Fibroblast of lung (primary cell): ENCODE measurements at regions not wholly inside any gene's neighbourhood (a gene's known extent, or its start where the extent isn't known, plus 50 kb on each side); places are given as distances from the start of the nearest gene placed in this dataset.

ENCODE experiments used
- DNase-seq, 2 donors: peaks; one replicate each; pipeline versions ENCODE4 v3.0.0 to v3.0.0-alpha.2; 2010; ENCODE audit warnings: low read depth in 2 of 2
- H2AFZ ChIP-seq: 2 replicates; pipeline ENCODE4 v1.5.1; 2012; ENCODE audit warnings: low read length, control low read depth, inconsistent platforms
- H3K27ac ChIP-seq: 2 replicates; pipeline ENCODE4 v1.5.1; 2011; ENCODE audit warnings: low read length, control low read depth; ENCODE audit not compliant: insufficient read depth
- H3K27me3 ChIP-seq: 2 replicates; pipeline ENCODE4 v1.5.1; 2011; ENCODE audit warnings: mild to moderate bottlenecking, low read length; ENCODE audit not compliant: control insufficient read depth, insufficient read depth
- H3K36me3 ChIP-seq: 2 replicates; pipeline ENCODE4 v1.5.1; 2011; ENCODE audit warnings: low read length; ENCODE audit not compliant: control insufficient read depth, insufficient read depth
- H3K4me1 ChIP-seq: 2 replicates; pipeline ENCODE4 v1.5.1; 2011; ENCODE audit warnings: low read length; ENCODE audit not compliant: control insufficient read depth, insufficient read depth; ENCODE audit errors: extremely low read depth
- H3K4me2 ChIP-seq: 2 replicates; pipeline ENCODE4 v1.5.1; 2011; ENCODE audit warnings: low read length, control low read depth; ENCODE audit not compliant: insufficient read depth; ENCODE audit errors: extremely low read depth
- H3K4me3 ChIP-seq, 4 experiments: fragments of 200-600 bp in 1 of 4; sonication (generic) in 1 of 4; replicated peaks in 1 of 4; 2 replicates each; pipeline ENCODE4 v1.5.1; 2011 to 2016; ENCODE audit warnings: low read length in 4 of 4, low read depth in 3 of 4, mild to moderate bottlenecking in 3 of 4, control low read depth in 2 of 4, inconsistent platforms in 1 of 4, mixed read lengths in 1 of 4; ENCODE audit not compliant: insufficient read depth in 1 of 4; ENCODE audit errors: control extremely low read depth in 1 of 4
- H3K79me2 ChIP-seq: 2 replicates; pipeline ENCODE4 v1.5.1; 2012; ENCODE audit warnings: mild to moderate bottlenecking, low read length, inconsistent platforms; ENCODE audit not compliant: control insufficient read depth, insufficient read depth
- H3K9ac ChIP-seq: 2 replicates; pipeline ENCODE4 v1.5.1; 2011; ENCODE audit warnings: mild to moderate bottlenecking, low read length, control low read depth; ENCODE audit not compliant: insufficient read depth
- H3K9me3 ChIP-seq: 2 replicates; pipeline ENCODE4 v1.5.1; 2012; ENCODE audit warnings: low read depth, low read length; ENCODE audit not compliant: control insufficient read depth, insufficient read depth
- H4K20me1 ChIP-seq: 2 replicates; pipeline ENCODE4 v1.5.1; 2011; ENCODE audit warnings: low read length; ENCODE audit not compliant: control insufficient read depth, insufficient read depth; ENCODE audit errors: extremely low read depth
- EZH2 ChIP-seq: IDR thresholded peaks from 2 replicates; pipeline ENCODE4 v1.5.1; 2012; ENCODE audit warnings: low read length, control low read depth, mild to moderate bottlenecking; ENCODE audit errors: missing control alignments
- TF ChIP-seq, protein P1 (sequence below), 2 donors: IDR thresholded peaks in 1 of 2; conservative IDR thresholded peaks in 1 of 2; 1 replicate in 1 of 2; 2 replicates in 1 of 2; pipeline ENCODE4 v1.5.1; 2011 to 2012; ENCODE audit warnings: low read length in 2 of 2, control low read depth in 1 of 2, inconsistent platforms in 1 of 2, low read depth in 1 of 2, mild to moderate bottlenecking in 1 of 2

GRCh38 chr18:70453058-70453775, 164.4 kb downstream of the SOCS6 start:
- Histone ChIP-seq H3K36me3 (no peaks in the 10 kb centered on the region), H3K79me2 (no peaks in the 10 kb centered on the region), H3K9ac (no peak overlapping the region), H3K27ac (no peak overlapping the region), H3K9me3 (no peaks in the 10 kb centered on the region), H3K27me3 (no peaks in the 10 kb centered on the region), H3K4me1 (no peaks in the 10 kb centered on the region), H3K4me3 (no peak overlapping the region), H4K20me1 (no peaks in the 10 kb centered on the region), H3K4me2 (no peak overlapping the region), H2AFZ (peak overlapping the region; percentile 60)
- peak; percentile 9 to 63 for DNase-seq
- TF ChIP-seq, protein P1, sequence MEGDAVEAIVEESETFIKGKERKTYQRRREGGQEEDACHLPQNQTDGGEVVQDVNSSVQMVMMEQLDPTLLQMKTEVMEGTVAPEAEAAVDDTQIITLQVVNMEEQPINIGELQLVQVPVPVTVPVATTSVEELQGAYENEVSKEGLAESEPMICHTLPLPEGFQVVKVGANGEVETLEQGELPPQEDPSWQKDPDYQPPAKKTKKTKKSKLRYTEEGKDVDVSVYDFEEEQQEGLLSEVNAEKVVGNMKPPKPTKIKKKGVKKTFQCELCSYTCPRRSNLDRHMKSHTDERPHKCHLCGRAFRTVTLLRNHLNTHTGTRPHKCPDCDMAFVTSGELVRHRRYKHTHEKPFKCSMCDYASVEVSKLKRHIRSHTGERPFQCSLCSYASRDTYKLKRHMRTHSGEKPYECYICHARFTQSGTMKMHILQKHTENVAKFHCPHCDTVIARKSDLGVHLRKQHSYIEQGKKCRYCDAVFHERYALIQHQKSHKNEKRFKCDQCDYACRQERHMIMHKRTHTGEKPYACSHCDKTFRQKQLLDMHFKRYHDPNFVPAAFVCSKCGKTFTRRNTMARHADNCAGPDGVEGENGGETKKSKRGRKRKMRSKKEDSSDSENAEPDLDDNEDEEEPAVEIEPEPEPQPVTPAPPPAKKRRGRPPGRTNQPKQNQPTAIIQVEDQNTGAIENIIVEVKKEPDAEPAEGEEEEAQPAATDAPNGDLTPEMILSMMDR (conservative IDR thresholded peaks at IDR 0.05 in 1 of 2, IDR thresholded peaks at IDR 0.05 in 1 of 2; ENCODE audit: low read depth in 1 of 2, low read length in 2 of 2), result no peak
- no peak for TF ChIP-seq EZH2

- no peaks in the 10 kb centered on the region for H3K79me2 ChIP-seq
Measured at GRCh38 chr18:70452501-70452900, 163.7 kb downstream of the SOCS6 start.

GRCh38 chr18:70450426-70451253, 161.8 kb downstream of the SOCS6 start:
- no peak overlapping the region for H2AFZ ChIP-seq
- no peak overlapping the region for H3K27ac ChIP-seq
- no peak overlapping the region for H3K9ac ChIP-seq
- H3K27me3 ChIP-seq, result no peaks in the 10 kb centered on the region
- H3K4me3 ChIP-seq, result no peak overlapping the region
- H4K20me1 ChIP-seq, result no peaks in the 10 kb centered on the region
- no peaks in the 10 kb centered on the region for H3K36me3 ChIP-seq
- H3K4me1 ChIP-seq, result no peaks in the 10 kb centered on the region
- no peaks in the 10 kb centered on the region for H3K79me2 ChIP-seq
- TF ChIP-seq, protein P1 (conservative IDR thresholded peaks at IDR 0.05 in 1 of 2, IDR thresholded peaks at IDR 0.05 in 1 of 2; ENCODE audit: low read depth in 1 of 2, low read length in 2 of 2), result peak; percentile 39 to 52
- no peak for TF ChIP-seq EZH2
- no peaks in the 10 kb centered on the region for H3K9me3 ChIP-seq
- no peak overlapping the region for H3K4me2 ChIP-seq
- peak in 1 of 2 donors; percentile 50 for DNase-seq

More at GRCh38 chr18:70452501-70452900, 163.7 kb downstream of the SOCS6 start:
- H3K4me2 ChIP-seq, result no peak overlapping the region
- TF ChIP-seq, protein P1 (conservative IDR thresholded peaks at IDR 0.05 in 1 of 2, IDR thresholded peaks at IDR 0.05 in 1 of 2; ENCODE audit: low read depth in 1 of 2, low read length in 2 of 2), result no peak
- no peak for TF ChIP-seq EZH2
- no peaks in the 10 kb centered on the region for H3K27me3 ChIP-seq
- H3K4me3 ChIP-seq, result no peak overlapping the region
- H2AFZ ChIP-seq, result no peak overlapping the region
- no peak overlapping the region for H3K9ac ChIP-seq
- no peaks in the 10 kb centered on the region for H3K4me1 ChIP-seq
- no peak overlapping the region for H3K27ac ChIP-seq
- H3K36me3 ChIP-seq, result no peaks in the 10 kb centered on the region
- no peak for DNase-seq
- no peaks in the 10 kb centered on the region for H3K9me3 ChIP-seq
- H4K20me1 ChIP-seq, result no peaks in the 10 kb centered on the region
